ENCODE measurements at regions not wholly inside any gene's neighbourhood (a gene's known extent, or its start where the extent isn't known, plus 50 kb on each side); places are given as distances from the start of the nearest gene placed in this dataset.

DNA sequence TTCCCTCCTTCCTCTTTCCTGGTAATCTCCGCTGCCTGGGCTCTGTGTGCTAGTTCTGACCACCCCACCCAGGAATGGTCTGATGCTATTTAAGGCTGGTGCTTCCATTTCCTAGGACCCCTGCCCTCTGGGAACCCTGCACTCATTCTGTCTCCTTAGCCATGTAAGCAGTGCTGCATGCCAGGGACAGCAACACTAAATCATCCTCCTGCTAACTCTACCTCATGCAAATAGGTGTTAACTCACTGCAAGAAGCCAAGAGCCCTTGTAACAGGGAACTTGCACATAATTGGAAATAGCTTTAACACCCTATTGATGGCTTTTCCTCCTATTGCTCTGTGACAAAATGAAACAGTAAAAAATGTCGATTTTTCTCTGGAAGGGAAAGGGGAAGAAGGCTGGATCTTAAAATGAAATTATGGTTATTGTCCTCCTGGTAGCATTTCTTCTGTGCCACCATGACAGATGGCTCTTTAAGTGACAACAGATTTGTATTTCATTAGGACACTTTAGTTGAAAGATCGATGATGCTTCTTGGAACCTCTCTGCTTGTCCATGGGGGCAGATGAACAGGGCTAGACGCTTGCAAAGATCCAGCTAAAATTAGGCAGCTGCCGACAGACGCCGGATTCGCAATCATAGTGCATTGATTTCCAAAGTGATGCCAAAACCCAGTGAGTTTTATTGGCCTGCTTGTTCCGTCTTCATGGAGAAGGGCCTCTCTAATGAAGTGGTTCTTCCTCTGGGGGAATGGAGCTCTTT lies 551.7 kb downstream of the MATN1 start:
- TF ChIP-seq POLR2AphosphoS5 (IDR thresholded peaks at IDR 0.05; ENCODE audit: low read depth, low read length) (no peak), EZH2 (IDR thresholded peaks at IDR 0.05) (no peak), RAD21 (IDR thresholded peaks at IDR 0.05; ENCODE audit: low read depth) (no peak), JUND (IDR thresholded peaks at IDR 0.05) (no peak), REST (IDR thresholded peaks at IDR 0.05; ENCODE audit: low read depth) (no peak), CEBPB (IDR thresholded peaks at IDR 0.05; ENCODE audit: low read depth) (no peak), YY1 (IDR thresholded peaks at IDR 0.05; ENCODE audit: extremely low read depth, insufficient replicate concordance, low read depth, low read length) (no peak), EZH2phosphoT487 (IDR thresholded peaks at IDR 0.05; ENCODE audit: borderline replicate concordance) (no peak), ELF1 (IDR thresholded peaks at IDR 0.05; ENCODE audit: borderline replicate concordance, low read depth) (no peak)
- H3K36me3 ChIP-seq (ENCODE audit: control insufficient read depth in 1 of 2, insufficient read depth in 2 of 2, low read length in 2 of 2): no peaks in the 10 kb centered on the region
- H3K4me2 ChIP-seq (ENCODE audit: low read length): no peak overlapping the region
- H3K4me3 ChIP-seq (replicated peaks in 1 of 2; ENCODE audit: low read depth in 1 of 2, low read length in 2 of 2): no peak overlapping the region
- POLR2A ChIA-PET: no interaction called here
- H3K9me2 ChIP-seq (ENCODE audit: insufficient read depth): no peaks in the 10 kb centered on the region
- intact Hi-C loops (cut with micrococcal nuclease): no loop called here
- H3K4me1 ChIP-seq (ENCODE audit: control insufficient read depth in 1 of 2, insufficient read depth in 2 of 2, low read length in 2 of 2): no peaks in the 10 kb centered on the region
- CTCF ChIA-PET: no interaction called here
- H2AFZ ChIP-seq (ENCODE audit: low read depth, low read length, poor library complexity, severe bottlenecking): no peak overlapping the region
- no peak overlapping the region for H3K27ac ChIP-seq (ENCODE audit: low read depth, low read length)
- no peak overlapping the region for H3K9ac ChIP-seq (ENCODE audit: low read length)
- no peak for DNase-seq (ENCODE audit: low read depth, low spot score)
- no peaks in the 10 kb centered on the region for H3K9me3 ChIP-seq (ENCODE audit: control insufficient read depth in 1 of 2, insufficient read depth in 1 of 2, low read depth in 1 of 2, low read length in 2 of 2)
- no TSS peak for BruUV-seq (replicated peaks)
- H3K27me3 ChIP-seq (ENCODE audit: insufficient read depth, low read length): peaks cover 26% of the 10 kb centered on the region
- no peak for ATAC-seq
- H3K79me2 ChIP-seq (ENCODE audit: insufficient read depth, low read length): no peaks in the 10 kb centered on the region
- RAD21 ChIA-PET (ENCODE audit: low non-redundant PET in 1 of 2, low total read pairs in 2 of 2, uncharacterized antibody in 2 of 2, unreplicated experiment in 2 of 2): no interaction called here
- H4K20me1 ChIP-seq (ENCODE audit: insufficient read depth): no peaks in the 10 kb centered on the region

All from HCT116 (cell line).